GM21367 (cell line): ENCODE measurements at regions not wholly inside any gene's neighbourhood (a gene's known extent, or its start where the extent isn't known, plus 50 kb on each side); places are given as distances from the start of the nearest gene placed in this dataset.
"Not testable (repeated sequence)": the region's sequence is repeated elsewhere in the genome, so short reads cannot be mapped to it uniquely, and the experiment has no call there.

Experiments
- ATAC-seq: cut with Tn5 transposase; IDR thresholded peaks from one replicate; pipeline ENCODE4 v1.9.1; 2021; ENCODE audit not compliant: unreplicated experiment

DNA sequence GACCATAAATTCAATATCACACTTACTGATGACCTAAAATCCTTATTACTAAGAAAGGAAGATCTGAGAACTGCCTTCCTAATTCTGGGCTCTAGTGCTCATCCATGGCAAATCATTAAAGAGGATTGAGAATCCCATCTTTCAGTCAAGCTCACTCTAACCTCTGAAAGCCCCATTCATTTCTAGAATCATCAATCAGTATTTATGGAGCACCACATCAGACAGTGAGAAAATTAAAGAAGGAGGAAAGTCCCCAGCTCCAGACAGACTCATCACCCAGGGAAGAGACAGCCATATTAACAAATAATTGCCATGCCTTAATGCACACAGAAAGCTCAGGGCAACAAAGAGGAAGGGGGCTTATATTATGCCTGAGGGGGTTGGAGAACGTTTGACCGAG is 256.1 kb upstream of the SOX9 start:
- ATAC-seq: no peak

DNA sequence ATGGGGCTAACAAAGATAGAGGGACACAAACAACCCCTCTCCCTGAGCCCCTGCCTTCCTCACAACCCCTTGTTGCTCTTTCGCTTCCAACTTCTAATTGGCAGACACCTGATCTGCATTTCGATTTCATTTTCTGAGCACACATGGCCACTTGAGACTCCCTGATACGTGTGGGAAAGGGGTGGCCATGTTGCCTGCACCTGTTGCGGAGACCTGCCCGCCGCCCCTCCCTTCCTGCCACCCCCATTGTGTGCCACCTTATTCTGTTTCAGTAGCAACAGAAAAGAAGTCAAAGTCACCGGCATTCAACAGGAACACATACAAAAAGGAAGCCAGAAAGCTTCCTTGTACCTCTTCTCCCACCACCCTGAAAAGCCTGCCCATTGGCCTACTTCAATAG is 254.7 kb upstream of the SOX9 start:
- no peak for ATAC-seq

DNA sequence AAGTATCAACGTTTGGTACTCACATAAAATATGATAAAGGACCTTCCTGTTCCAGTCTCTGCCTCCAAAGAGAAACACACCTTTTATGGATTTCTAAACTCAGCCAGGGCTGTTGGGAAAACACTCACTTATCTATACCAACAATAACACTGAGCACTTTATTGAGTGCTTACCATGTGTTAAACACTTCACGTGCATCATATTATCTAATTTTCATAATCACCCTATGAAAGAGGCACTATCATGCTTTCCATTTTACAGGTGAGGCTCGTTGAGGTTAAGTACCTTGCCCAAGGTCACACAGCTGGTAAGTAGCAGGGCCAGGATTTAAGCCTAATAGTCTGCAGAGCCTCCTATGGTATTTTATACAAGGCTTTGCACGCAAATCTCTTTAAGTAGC is 251.5 kb upstream of the SOX9 start:
- no peak for ATAC-seq

DNA sequence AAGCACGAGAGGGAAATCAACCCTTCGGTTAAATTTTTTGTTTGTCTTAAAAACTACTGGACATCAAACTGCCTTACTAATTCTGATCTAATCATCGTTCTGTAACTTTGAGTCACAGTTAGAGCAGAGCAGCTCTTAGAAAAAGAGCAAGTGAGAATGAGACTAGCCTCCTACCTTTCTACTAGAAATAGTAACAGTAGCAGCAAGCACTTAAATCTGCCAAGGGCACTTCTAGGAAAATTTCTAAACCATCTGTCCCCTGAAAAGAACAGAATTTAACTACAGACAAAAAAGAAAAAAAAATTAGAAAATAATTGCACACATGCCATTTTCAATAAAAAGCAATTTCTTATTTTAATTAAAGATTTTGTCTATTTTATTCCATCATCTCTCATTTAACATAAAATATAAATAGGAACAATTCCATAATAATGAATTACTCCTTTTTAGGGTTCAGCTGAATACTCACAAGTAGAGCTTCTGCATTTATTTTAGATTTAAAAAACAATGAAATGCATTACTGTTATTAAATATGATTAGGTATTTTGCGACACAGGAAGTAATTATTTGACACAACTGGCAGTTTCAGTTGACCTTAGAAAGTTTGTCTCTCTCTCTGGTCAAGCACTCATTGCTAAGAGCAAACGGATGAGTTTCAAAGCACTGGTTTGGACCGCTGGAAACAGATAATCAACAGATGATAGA is 250.8 kb upstream of the SOX9 start:
- no peak for ATAC-seq

DNA sequence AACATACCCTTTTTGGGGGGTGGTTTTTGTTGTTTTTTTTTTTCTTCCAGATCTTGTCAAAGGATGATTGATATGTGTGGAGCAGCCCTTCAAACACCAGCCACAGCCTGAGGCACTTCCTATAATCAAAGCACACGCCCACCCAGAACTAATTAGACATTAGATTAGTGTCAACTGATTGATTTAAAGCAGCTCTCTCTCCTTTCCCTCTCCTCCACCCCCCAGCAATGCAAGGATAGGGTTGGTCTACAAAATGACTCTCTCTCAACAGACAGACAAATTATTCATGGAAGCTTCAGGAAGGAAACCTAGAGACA is 250.3 kb upstream of the SOX9 start:
- ATAC-seq: no peak

DNA sequence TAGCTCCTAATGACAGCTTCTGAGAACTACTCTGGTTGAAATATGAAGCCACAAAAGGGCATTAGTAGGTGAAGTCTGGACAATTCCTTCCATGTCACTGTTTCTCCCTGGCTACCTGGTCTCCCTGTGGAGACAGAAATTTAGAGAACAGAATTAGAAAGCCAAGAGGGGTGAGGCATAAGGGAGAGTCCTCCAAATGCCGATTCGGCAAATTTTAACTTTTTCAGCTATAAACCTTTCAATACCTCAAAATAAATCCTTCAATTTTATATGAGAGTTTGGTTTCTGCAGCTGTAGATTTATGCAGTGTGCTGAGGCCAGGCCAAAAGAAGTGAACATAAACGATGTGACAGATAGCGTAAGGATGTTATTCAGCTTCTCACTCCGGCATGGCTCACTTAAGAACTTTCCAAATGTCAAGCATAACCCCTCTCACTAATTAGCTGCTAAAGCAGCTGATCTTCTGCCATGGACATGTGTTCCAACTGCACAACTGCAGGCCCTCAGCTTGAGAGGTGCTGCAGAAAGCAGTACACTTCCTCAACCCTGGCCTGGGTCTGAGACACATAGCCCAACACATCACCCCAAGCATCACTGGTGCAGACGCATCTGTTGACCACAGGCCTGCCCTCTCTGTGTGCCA is 247.9 kb upstream of the SOX9 start:
- ATAC-seq: no peak

DNA sequence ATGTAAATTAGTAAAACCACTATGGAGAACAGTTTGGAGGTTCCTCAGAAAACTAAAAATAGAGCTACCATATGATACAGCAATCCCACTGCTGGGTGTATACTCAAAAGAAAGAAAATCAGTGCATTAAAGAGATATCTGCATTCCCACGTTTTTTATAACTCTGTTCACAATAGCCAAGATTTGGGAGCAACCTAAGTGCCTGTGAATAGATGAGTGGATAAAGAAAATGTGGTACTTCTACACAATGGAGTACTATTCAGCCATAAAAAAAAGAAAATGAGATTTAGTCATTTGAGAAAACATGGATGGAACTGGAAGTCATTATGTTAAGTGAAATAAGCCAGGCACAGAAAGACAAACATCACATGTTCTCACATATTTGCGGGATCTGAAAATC is 246.0 kb upstream of the SOX9 start:
- ATAC-seq: not testable (repeated sequence)

DNA sequence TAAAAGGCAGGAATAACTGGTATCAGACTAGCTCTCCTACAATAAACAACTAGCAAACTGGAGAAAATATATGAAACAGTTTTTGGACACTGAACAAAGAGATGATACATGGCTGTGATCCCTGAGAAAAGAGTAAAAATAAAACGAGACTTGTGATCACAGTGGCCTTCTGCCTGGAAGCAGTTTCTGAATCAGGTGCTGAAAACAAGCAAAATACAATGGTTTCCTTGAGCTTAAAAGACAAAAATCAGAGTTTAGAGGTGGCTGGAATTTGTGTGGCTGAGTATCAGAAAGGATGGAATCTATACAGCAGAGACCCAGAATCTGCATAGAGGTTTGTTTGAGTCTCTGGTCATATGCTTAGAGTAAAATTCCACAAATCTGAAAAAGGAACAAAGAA is 242.5 kb upstream of the SOX9 start:
- ATAC-seq: no peak

DNA sequence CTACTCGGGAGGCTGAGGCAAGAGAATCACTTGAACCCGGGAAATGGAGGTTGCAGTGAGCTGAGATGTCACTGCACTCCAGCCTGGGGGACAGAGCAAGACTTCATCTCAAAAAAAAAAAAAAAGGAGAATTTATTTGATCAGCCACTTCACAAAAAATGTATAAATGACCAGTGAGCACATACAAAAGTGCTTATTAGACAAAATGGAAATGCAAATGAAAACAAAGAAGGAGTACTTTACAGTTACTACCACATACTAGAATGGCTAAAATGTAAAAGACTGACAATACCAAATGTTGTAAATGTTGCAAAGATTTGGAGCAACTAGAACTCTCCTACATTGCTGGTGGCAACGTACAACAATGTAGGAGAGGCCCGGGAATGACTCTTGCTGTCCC is 241.8 kb upstream of the SOX9 start:
- ATAC-seq: no peak

DNA sequence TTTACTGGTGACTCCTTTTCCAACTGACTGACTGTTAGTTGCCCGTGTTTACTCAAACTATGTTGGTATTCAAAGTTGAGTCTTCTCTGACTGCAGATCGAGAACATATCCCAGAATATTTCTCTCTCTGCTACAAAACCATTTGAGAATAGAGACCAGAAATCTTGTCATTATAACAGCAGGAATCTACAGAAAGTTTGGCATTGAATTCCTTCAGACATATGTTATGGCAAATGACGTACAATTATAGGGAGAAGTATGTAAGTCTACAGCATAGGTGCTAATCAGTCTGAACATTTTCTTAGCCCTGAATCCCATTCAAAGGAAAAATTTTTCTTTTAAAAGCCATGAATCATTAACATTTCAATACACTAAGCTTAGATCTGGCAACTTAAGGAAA is 239.8 kb upstream of the SOX9 start:
- no peak for ATAC-seq

DNA sequence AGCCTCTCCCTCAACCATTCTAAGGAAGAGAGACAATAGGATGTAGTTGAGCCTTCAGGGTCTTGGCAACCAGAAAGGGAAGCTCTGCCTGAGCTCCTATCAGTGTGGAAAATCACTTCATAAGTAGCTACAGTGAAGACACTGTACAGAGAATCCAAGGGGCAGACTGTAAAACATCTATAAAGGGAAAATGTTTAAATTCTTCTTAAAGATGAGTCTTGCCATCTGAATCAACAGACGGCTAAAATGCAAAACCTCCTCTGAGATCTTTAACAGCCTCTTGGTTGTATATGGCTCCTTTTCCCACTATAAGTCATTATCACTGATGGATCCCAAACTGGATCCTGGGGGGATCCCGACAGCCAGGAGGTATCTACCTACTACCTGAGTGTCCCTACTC is 239.2 kb upstream of the SOX9 start:
- ATAC-seq: no peak

DNA sequence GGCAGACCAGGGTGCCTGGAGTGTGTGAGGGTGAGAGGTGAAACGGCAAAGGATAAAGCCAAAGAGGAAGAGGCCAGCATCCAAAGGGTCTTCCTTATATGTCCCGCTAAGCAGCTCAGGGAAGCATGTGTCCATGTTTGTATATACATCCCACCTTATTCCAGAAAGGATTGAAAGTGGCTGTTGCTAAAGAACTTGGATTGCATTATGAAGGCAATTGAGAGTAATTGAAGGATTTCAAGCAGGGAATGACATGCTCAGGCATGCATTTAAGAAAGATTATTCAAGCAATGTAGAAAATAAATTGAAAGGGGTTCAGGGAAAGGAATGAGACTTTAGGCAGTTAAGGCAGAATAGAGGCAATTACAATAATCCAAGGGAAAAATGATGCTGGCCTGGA is 237.6 kb upstream of the SOX9 start:
- no peak for ATAC-seq

DNA sequence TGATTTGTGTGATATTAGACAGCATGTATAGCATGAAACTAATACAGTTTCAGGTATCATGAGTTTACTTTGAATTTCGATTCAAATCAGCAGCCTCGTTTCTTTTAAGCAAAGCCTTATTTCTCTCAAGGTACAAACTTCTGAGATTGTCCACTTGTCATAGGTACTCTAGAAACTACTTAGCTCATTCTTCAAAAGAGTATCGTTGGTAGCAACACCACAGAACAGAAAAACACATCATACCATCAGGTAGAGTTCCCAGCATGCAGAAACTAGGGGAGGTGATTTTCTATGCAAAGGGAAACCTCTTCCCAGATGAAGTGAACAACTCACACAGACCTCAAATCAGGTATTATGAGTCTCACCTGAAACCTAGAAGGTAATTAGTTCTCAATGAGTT is 237.0 kb upstream of the SOX9 start:
- no peak for ATAC-seq

DNA sequence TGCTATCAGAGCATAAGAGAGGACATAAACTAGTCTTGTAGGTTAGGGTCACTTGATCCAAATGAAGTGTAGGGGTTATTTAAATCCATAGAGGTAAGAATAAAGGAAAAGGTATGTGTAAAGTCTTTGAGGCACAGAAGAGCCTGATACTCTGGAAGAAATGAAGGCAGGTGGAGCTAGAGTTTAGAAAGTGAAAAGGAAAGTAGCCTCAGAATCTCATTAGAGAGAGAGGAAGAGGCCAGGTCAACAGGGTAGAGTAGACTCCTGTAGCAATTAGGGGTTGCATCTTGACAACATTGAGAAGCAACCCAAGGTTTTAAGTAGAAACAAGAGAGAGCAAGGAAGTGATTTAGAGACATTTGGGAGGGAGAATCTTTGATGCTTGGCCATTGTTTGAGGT is 235.2 kb upstream of the SOX9 start:
- no peak for ATAC-seq

DNA sequence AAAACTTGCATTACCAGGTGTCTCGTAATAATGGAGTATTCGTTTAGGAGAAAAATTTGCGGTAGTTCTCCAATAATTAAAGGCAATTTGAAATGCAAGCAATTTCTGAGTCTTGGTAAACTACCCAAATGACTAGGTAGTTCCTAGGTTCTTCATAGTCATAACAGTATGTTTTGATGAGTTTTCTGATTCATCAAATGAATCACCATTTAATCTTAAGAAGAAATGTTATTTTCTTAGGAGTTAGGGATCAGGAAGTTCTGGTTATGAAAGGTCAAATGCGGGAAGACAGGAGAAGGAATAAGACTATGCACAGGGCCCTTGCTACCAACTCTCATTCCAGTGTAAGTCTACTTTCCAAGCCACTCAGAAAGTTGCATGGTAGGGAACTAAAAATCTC is 221.5 kb upstream of the SOX9 start:
- ATAC-seq: no peak

DNA sequence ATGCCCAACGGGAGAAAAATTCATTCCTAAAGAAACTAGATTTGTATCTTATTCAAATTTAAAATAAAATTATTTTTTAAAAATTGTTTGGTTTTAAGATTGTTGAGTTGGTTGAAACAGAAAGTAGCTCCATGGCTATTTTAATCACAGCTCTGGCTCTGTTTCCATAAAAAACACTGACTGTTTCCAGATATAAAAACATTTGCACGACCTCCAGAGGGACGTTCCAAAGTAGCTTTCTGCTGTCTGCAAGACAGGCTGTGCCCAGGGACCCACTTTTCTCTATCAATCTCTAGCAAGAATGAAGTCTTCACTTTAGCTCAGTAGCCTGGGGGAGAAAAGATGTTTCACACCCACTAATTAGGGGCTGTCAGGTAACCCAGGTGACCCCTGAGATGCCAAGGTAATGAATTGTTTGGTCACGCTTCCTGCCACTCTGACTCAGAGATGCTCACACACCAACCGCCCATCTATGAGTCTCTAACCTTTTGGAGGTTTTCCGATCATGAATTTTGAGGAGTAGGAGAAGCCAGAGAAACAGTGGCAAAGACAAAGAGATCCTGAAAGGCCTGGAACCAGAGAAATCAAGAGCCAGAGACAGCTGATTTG is 220.1 kb upstream of the SOX9 start:
- ATAC-seq: no peak

DNA sequence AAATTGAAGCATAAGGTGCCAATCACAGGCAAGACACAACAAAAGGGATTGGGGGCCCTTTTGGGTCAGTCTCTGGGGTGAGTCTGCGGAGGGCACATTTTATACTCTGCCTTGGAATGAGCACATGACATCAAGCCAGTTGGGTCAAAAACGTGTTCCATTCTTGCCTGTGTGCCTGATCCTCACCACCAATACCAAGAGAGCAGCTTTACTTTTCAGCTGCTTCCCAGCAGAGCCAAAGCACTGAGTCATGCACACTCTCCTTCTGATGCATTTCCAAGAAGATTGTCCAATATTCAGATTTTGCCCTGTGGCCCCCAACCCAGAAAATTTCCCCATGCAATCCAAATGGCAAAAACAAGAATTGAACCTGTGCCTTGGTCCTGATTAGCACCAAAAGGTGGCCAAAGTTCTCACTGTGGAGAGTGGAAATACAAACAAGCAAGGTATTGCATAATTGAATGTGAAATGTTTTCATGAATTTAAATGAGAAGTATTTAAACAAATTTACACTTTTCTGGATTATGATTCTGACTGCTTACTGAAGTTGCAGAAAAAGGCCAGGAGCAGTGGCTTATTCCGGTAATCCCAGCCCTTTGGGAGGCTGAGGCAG is 217.8 kb upstream of the SOX9 start:
- ATAC-seq: no peak

DNA sequence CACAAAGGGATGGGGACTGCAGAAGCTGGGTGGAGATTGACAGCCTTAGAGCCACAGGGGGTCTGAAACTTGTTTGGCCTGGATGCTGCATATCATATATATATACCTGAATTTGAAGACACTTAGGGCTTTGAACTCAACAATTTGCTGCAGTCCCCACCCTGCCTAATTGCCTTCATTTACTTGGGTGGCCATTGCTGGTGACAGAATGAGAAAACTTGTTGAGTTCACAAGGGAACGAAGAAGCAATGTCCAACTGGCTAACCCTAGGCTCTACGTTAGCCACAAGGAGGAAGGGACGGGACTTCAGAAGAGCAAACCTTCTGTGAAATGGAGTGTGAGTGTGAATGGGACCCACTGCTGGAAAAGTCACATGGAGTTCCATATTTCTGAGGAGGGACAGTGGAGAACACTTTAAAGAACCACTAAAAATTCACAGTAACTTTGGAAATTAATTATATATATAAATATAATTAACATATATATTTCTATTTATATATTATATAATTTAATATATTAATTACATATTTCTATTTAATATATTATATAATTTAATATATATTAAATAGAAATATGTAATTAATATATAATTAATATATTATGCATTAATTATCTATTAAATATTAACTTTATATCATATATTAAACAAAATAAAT is 215.3 kb upstream of the SOX9 start:
- no peak for ATAC-seq

DNA sequence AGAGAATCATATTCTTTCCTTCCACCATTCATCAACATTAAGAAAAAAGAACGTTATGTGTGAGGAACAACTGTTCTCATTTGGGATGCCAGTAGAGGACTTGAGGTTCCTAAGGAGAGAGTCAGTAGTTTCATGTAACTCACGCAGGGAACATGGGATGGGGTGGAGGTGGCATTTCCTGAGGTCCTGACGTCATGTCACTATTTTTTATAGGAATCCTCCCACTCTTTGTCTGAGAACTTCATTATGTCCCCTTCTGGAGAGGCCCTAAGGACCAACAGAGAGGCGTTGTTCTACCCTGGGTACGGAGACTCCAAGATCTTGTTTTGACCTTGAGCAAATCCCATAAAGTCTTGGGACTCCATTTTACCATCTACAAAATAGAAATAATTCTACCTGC is 211.7 kb upstream of the SOX9 start:
- no peak for ATAC-seq

DNA sequence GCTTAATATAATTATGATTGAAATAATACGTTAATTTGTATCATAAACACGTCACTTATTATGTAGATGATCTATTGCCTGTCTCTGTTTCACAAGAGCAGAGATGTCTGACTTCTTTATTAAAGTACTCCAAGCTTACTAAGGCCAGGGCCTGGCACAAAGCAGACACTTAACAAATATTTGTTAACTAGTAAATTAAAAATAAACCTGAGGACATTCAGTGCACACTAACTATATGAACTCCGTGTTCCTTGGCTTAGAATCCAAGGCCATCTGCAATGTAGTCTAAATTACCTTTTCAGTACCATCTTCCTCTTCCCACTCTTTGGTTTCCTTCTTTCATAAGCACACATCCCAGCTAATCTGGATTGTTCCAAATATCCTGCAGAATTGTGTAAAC is 210.8 kb upstream of the SOX9 start:
- no peak for ATAC-seq

DNA sequence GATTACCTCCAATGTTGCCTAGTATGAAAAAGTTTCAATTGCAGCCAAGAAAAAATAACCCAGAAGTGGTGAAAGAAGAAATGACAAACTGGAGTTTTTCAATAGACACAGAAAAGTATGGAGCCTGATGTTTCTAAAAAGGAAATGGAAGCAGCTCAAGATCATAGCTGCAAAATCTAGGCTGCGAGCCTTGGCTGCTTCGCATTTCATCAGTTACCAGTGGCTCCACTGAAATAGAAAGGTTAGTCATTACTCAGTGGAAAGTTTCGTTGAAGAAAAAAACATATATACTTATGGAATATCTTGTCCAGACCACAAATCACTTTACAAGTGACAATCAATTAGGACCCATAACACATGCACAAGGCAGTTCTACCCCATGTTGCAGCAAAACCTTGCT is 206.8 kb upstream of the SOX9 start:
- no peak for ATAC-seq

DNA sequence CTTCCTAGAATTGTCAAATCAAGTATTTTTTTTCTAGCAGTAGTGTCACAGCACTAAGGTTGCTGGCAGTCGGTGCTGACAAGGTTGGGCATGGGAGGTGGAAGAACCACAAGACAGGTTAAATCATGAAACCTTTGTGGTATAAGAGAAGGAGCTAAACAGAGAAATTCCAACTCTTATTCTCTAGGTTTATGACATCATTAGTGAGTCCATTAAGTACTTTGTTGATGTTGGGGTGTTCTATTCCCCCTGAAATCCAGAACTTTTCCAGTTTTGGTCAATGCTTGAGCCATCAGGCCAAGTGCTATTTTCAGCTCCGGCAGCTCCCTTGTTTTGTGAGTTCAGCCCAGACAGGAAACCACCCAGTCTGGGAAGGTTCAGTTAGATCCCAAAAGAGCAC is 206.0 kb upstream of the SOX9 start:
- no peak for ATAC-seq
